Neuronal stem cell (in vitro differentiated cells): ENCODE measurements at regions not wholly inside any gene's neighbourhood (a gene's known extent, or its start where the extent isn't known, plus 50 kb on each side); places are given as distances from the start of the nearest gene placed in this dataset.
A peak's percentile ranks its signal among the peaks of the same experiment; 100 is the strongest.

ENCODE experiments used
- DNase-seq: peaks from one replicate; pipeline ENCODE4 v3.0.0-alpha.2; 2013; ENCODE audit warnings: low spot score
- H2AFZ ChIP-seq: one replicate; pipeline ENCODE4 v1.6.1; 2013; ENCODE audit warnings: mild to moderate bottlenecking, low read length, inconsistent platforms
- H2AK5ac ChIP-seq: 2 replicates; pipeline ENCODE4 v1.6.1; 2013; ENCODE audit warnings: low read depth, mild to moderate bottlenecking, inconsistent platforms, low read length, moderate library complexity, mixed read lengths
- H2BK120ac ChIP-seq: 2 replicates; pipeline ENCODE4 v1.6.1; 2013; ENCODE audit warnings: low read depth, mild to moderate bottlenecking, inconsistent platforms, low read length, moderate library complexity, mixed read lengths
- H2BK12ac ChIP-seq: one replicate; pipeline ENCODE4 v1.6.1; 2013; ENCODE audit warnings: low read length, inconsistent platforms
- H2BK15ac ChIP-seq: 2 replicates; pipeline ENCODE4 v1.6.1; 2013; ENCODE audit warnings: mild to moderate bottlenecking, low read length, inconsistent platforms, mixed read lengths
- H2BK5ac ChIP-seq: one replicate; pipeline ENCODE4 v1.6.1; 2013; ENCODE audit warnings: inconsistent platforms, mild to moderate bottlenecking, low read length, moderate library complexity
- H3K14ac ChIP-seq: one replicate; pipeline ENCODE4 v1.6.1; 2013; ENCODE audit warnings: low read length, inconsistent platforms
- H3K18ac ChIP-seq: 2 replicates; pipeline ENCODE4 v1.6.1; 2013; ENCODE audit warnings: low read length, inconsistent platforms
- H3K23ac ChIP-seq: 2 replicates; pipeline ENCODE4 v1.6.1; 2013; ENCODE audit warnings: low read depth, mild to moderate bottlenecking, mixed read lengths, low read length, inconsistent platforms; ENCODE audit not compliant: poor library complexity
- H3K27ac ChIP-seq: replicated peaks from 3 replicates; pipeline ENCODE4 v1.5.1; 2013; ENCODE audit warnings: low read length, inconsistent platforms
- H3K27me3 ChIP-seq, 3 experiments: 2 replicates each; pipeline ENCODE4 v1.6.1; 2013; ENCODE audit warnings: low read length in 3 of 3, mild to moderate bottlenecking in 2 of 3, inconsistent platforms in 1 of 3, low read depth in 1 of 3, mixed read lengths in 1 of 3, moderate library complexity in 1 of 3; ENCODE audit not compliant: control insufficient read depth in 3 of 3, insufficient read depth in 3 of 3
- H3K36me3 ChIP-seq, 2 donors: replicated peaks in 1 of 2; 2 replicates each; pipeline ENCODE4 v1.6.1; 2013; ENCODE audit warnings: low read length in 2 of 2; ENCODE audit not compliant: control insufficient read depth in 2 of 2, insufficient read depth in 2 of 2
- H3K4ac ChIP-seq: 2 replicates; pipeline ENCODE4 v1.6.1; 2013; ENCODE audit warnings: inconsistent platforms, mild to moderate bottlenecking, low read length, moderate library complexity
- H3K4me1 ChIP-seq, 2 donors: 1 replicate in 1 of 2; 2 replicates in 1 of 2; pipeline ENCODE4 v1.6.1; 2013; ENCODE audit warnings: low read length in 2 of 2, low read depth in 1 of 2; ENCODE audit not compliant: control insufficient read depth in 2 of 2, insufficient read depth in 1 of 2
- H3K4me2 ChIP-seq: one replicate; pipeline ENCODE4 v1.6.1; 2013; ENCODE audit warnings: mild to moderate bottlenecking, low read length, inconsistent platforms; ENCODE audit not compliant: insufficient read depth, poor library complexity, severe bottlenecking
- H3K4me3 ChIP-seq, 2 donors: 2 replicates each; pipeline ENCODE4 v1.5.1; 2013; ENCODE audit warnings: low read length in 2 of 2, mild to moderate bottlenecking in 2 of 2, inconsistent platforms in 1 of 2, moderate library complexity in 1 of 2
- H3K79me1 ChIP-seq: one replicate; pipeline ENCODE4 v1.6.1; 2013; ENCODE audit warnings: low read depth, mild to moderate bottlenecking, inconsistent platforms, low read length, moderate library complexity
- H3K9ac ChIP-seq: one replicate; pipeline ENCODE4 v1.6.1; 2013; ENCODE audit warnings: mild to moderate bottlenecking, low read depth, low read length, inconsistent platforms; ENCODE audit not compliant: poor library complexity
- H3K9me3 ChIP-seq, 2 donors: replicated peaks in 1 of 2; 2 replicates each; pipeline versions ENCODE3 to v1.6.1; 2013; ENCODE audit warnings: low read length in 2 of 2, mild to moderate bottlenecking in 2 of 2, inconsistent platforms in 1 of 2, low read depth in 1 of 2, mixed read lengths in 1 of 2, moderate library complexity in 1 of 2; ENCODE audit not compliant: control insufficient read depth in 2 of 2, insufficient read depth in 1 of 2
- H4K8ac ChIP-seq: one replicate; pipeline ENCODE4 v1.6.1; 2013; ENCODE audit warnings: low read depth, mild to moderate bottlenecking, inconsistent platforms, low read length, moderate library complexity
- H4K91ac ChIP-seq: one replicate; pipeline ENCODE4 v1.6.1; 2013; ENCODE audit warnings: low read length, low read depth, mild to moderate bottlenecking, inconsistent platforms; ENCODE audit not compliant: poor library complexity
- WGBS, 2 donors: extraction: QIAGEN DNeasy Blood & Tissue Kit; methylation state at CpG; one replicate each; pipeline ENCODE4 v1.1.7; 2013; ENCODE audit warnings: missing lambda C conversion rate in 2 of 2, mixed read lengths in 1 of 2; ENCODE audit not compliant: insufficient read length in 2 of 2, insufficient replicate concordance in 1 of 2; ENCODE audit errors: extremely low coverage in 2 of 2; 5-methylcytosine and 5-hydroxymethylcytosine counted together

- H3K27me3 ChIP-seq, result peaks cover 0 to 3% (median 0%) of the 10 kb centered on the region in 3 experiments
- H3K79me1 ChIP-seq, result no peaks in the 10 kb centered on the region
- no peak overlapping the region for H3K4me3 ChIP-seq
- peak overlapping the region; percentile 40 for H2AFZ ChIP-seq
- DNase-seq, result no peak
- H3K4me2 ChIP-seq, result no peak overlapping the region
- no peak overlapping the region for H2BK12ac ChIP-seq
- no peak overlapping the region for H3K9ac ChIP-seq
- H4K8ac ChIP-seq, result no peak overlapping the region
- no peaks in the 10 kb centered on the region for H3K9me3 ChIP-seq
- H2BK5ac ChIP-seq, result no peak overlapping the region
- H2BK120ac ChIP-seq, result no peak overlapping the region
- H4K91ac ChIP-seq, result no peak overlapping the region
- no peak overlapping the region for H3K4ac ChIP-seq
- no peak overlapping the region for H3K18ac ChIP-seq
- no peak overlapping the region for H2BK15ac ChIP-seq
- H3K27ac ChIP-seq, result no peak overlapping the region
- no peak overlapping the region for H3K14ac ChIP-seq
- no peak overlapping the region for H2AK5ac ChIP-seq
- H3K23ac ChIP-seq, result no peak overlapping the region
- no CpG with 5 or more reads among the region's 4 CpGs for WGBS, 2 donors
- no peaks in the 10 kb centered on the region for H3K36me3 ChIP-seq
- peaks cover 2 to 14% of the 10 kb centered on the region in 2 donors for H3K4me1 ChIP-seq
Observed at GRCh38 chr6:91433660-91434534, 847.0 kb upstream of the MAP3K7 start.

GRCh38 chr6:91428953-91429560 lies 842.2 kb upstream of the MAP3K7 start:
- no peak overlapping the region for H3K4ac ChIP-seq
- no peak overlapping the region for H3K18ac ChIP-seq
- no peak overlapping the region for H3K14ac ChIP-seq
- H2BK15ac ChIP-seq, result no peak overlapping the region
- no peak overlapping the region for H2AFZ ChIP-seq
- no peak overlapping the region for H2BK12ac ChIP-seq
- DNase-seq, result no peak
- H3K4me3 ChIP-seq, result no peak overlapping the region
- no peak overlapping the region for H3K4me2 ChIP-seq
- no peaks in the 10 kb centered on the region for H3K79me1 ChIP-seq
- H4K91ac ChIP-seq, result no peak overlapping the region
- H3K36me3 ChIP-seq, result no peaks in the 10 kb centered on the region
- no peak overlapping the region for H3K9ac ChIP-seq
- no peaks in the 10 kb centered on the region for H3K9me3 ChIP-seq
- H2BK120ac ChIP-seq, result no peak overlapping the region
- H3K23ac ChIP-seq, result no peak overlapping the region
- H3K27me3 ChIP-seq, result peaks cover 0 to 3% (median 0%) of the 10 kb centered on the region in 3 experiments
- no peak overlapping the region for H3K27ac ChIP-seq
- no peak overlapping the region for H2BK5ac ChIP-seq
- no peaks in the 10 kb centered on the region for H3K4me1 ChIP-seq
- no peak overlapping the region for H2AK5ac ChIP-seq
- no peak overlapping the region for H4K8ac ChIP-seq

DNA sequence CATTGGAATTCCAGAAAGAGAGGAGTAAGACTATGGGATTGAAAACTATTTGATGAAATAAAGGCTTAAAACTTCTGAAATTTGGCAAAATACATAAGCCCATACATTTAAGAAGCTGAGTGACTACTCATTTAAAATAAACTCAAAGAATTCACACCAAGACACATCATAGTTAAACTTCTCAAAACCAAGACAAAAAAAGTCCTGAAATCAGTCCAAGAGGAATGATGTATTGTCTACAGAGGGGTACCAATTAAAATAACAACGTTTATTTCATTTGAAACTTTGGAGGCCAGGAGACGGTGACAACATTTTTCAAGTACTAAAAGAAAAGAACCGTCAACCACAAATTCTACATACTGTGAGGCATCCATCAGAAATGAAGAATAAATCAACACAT lies 841.4 kb upstream of the MAP3K7 start:
- Histone ChIP-seq H3K9ac (no peak overlapping the region), H2AFZ (no peak overlapping the region), H3K23ac (no peak overlapping the region), H3K9me3 (no peaks in the 10 kb centered on the region), H4K8ac (no peak overlapping the region), H2BK5ac (no peak overlapping the region), H3K14ac (no peak overlapping the region), H2BK15ac (no peak overlapping the region), H3K27ac (no peak overlapping the region), H2BK120ac (no peak overlapping the region), H3K36me3 (no peaks in the 10 kb centered on the region), H3K18ac (no peak overlapping the region), H3K27me3 (peaks cover 0 to 3% (median 0%) of the 10 kb centered on the region in 3 experiments), H4K91ac (no peak overlapping the region), H3K4me2 (no peak overlapping the region), H3K4ac (no peak overlapping the region), H2AK5ac (no peak overlapping the region), H3K4me3 (no peak overlapping the region), H3K4me1 (no peaks in the 10 kb centered on the region), H2BK12ac (no peak overlapping the region), H3K79me1 (no peaks in the 10 kb centered on the region)
- no peak for DNase-seq
- no CpG with 5 or more reads among the region's 3 CpGs for WGBS, 2 donors

DNA sequence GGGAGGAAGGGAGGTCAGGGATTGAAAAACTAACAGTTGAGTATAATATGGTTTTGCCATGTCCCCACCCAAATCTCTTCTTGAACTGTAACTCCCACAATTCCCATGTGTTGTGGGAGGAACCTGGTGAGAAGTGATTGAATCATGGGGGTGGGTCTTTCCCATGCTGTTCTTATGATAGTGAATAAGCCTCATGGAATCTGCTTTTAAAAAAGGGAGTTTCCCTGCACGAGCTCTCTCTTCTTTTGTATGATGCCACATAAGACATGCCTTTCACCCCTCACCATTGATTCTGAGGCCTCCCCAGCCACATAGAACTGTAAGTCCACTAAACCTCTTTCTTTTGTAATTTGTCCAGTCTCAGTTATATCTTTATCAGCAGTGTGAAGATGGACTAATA lies 833.4 kb upstream of the MAP3K7 start:
- no peaks in the 10 kb centered on the region for H3K9me3 ChIP-seq
- DNase-seq, result no peak
- H3K4me3 ChIP-seq, result no peak overlapping the region
- H2AK5ac ChIP-seq, result no peak overlapping the region
- H3K9ac ChIP-seq, result no peak overlapping the region
- H3K27ac ChIP-seq, result no peak overlapping the region
- H2BK15ac ChIP-seq, result no peak overlapping the region
- peaks cover 0 to 2% of the 10 kb centered on the region in 2 donors for H3K4me1 ChIP-seq
- H3K27me3 ChIP-seq, result no peaks in the 10 kb centered on the region
- H3K18ac ChIP-seq, result no peak overlapping the region
- no peak overlapping the region for H2BK12ac ChIP-seq
- no peak overlapping the region for H3K4me2 ChIP-seq
- H3K4ac ChIP-seq, result no peak overlapping the region
- H2AFZ ChIP-seq, result no peak overlapping the region
- H2BK120ac ChIP-seq, result no peak overlapping the region
- no peak overlapping the region for H3K23ac ChIP-seq
- no peak overlapping the region for H4K91ac ChIP-seq
- H4K8ac ChIP-seq, result no peak overlapping the region
- no CpG with 5 or more reads among the region's 1 CpG for WGBS, 2 donors
- no peaks in the 10 kb centered on the region for H3K36me3 ChIP-seq
- H2BK5ac ChIP-seq, result no peak overlapping the region
- H3K14ac ChIP-seq, result no peak overlapping the region
- no peaks in the 10 kb centered on the region for H3K79me1 ChIP-seq
